GM12892 (cell line): ENCODE measurements at regions not wholly inside any gene's neighbourhood (a gene's known extent, or its start where the extent isn't known, plus 50 kb on each side); places are given as distances from the start of the nearest gene placed in this dataset.

Experiments
- POLR2A ChIP-seq: IDR thresholded peaks from 2 replicates; pipeline ENCODE4 v1.6.1; 2011; ENCODE audit warnings: low read depth, low read length, control low read depth
- POLR2AphosphoS5 ChIP-seq: IDR thresholded peaks from 2 replicates; pipeline ENCODE4 v1.6.1; 2011; ENCODE audit warnings: low read depth, low read length, control low read depth
- TAF1 ChIP-seq: IDR thresholded peaks from 2 replicates; pipeline ENCODE4 v1.6.1; 2011; ENCODE audit warnings: low read depth, mild to moderate bottlenecking, control low read depth, low read length, borderline replicate concordance

DNA sequence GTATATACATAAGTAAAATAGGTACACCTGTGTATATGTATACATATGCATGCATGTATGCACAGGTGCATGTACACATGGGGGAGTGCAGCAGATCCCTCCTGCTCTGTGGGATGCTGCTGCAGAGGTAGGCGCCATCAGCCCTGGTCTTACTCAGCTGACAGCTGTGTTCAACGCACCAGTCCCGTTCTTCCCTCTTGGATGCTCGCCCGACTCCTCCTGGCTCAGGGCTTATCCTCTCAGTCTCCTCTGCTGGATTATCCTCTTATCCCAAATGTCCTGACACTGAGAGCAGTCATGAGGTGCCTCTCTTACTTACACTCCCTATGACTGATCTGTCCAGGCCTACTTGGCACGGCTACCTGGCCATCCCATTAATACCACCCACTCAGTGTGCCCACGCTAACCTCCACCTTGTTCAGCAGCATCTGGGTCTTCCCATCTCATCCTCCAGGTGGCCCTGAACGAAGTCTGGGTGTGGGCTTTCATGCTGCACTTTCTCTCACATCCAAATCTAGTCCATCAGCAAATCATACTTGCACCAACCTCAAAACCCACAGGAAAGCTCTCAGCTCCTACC, 357.1 kb downstream of the TCERG1L start:
- no peak for TF ChIP-seq POLR2AphosphoS5
- TF ChIP-seq POLR2A, result no peak
- TF ChIP-seq TAF1, result no peak
